ENCODE measurements at regions not wholly inside any gene's neighbourhood (a gene's known extent, or its start where the extent isn't known, plus 50 kb on each side); places are given as distances from the start of the nearest gene placed in this dataset.

DNA sequence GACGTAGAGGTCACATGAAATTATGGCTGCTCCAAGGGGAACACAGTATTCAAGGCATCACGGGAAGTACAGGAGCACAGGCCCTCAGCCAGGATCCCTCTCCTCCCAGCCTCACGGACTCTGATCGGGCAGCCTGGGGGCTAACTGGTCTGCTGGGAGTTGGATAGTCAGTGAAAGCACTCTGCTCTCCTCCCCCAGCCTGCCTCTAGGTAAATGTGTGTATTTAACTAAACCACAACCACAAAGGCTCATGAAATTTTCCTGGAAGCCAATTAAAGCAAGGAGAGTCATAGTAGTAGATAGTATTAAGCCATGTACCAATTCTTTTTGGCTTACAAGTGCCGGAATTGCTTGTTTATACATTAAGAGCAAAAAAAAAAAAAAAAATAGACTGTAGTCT is 254.3 kb downstream of the MSRB3 start:
- no peak for TF ChIP-seq EP300 (IDR thresholded peaks at IDR 0.05)
- no peak for TF ChIP-seq POLR2A (IDR thresholded peaks at IDR 0.05)
- TF ChIP-seq, protein P1, sequence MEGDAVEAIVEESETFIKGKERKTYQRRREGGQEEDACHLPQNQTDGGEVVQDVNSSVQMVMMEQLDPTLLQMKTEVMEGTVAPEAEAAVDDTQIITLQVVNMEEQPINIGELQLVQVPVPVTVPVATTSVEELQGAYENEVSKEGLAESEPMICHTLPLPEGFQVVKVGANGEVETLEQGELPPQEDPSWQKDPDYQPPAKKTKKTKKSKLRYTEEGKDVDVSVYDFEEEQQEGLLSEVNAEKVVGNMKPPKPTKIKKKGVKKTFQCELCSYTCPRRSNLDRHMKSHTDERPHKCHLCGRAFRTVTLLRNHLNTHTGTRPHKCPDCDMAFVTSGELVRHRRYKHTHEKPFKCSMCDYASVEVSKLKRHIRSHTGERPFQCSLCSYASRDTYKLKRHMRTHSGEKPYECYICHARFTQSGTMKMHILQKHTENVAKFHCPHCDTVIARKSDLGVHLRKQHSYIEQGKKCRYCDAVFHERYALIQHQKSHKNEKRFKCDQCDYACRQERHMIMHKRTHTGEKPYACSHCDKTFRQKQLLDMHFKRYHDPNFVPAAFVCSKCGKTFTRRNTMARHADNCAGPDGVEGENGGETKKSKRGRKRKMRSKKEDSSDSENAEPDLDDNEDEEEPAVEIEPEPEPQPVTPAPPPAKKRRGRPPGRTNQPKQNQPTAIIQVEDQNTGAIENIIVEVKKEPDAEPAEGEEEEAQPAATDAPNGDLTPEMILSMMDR (IDR thresholded peaks at IDR 0.05), result no peak

Data from sigmoid colon (tissue), 4 donors.